SK-N-MC (cell line): ENCODE measurements at regions not wholly inside any gene's neighbourhood (a gene's known extent, or its start where the extent isn't known, plus 50 kb on each side); places are given as distances from the start of the nearest gene placed in this dataset.

Experiments used
- DNase-seq: peaks from one replicate; pipeline ENCODE4 v3.0.0-alpha.2; 2011; ENCODE audit warnings: low read depth, low spot score
- H3K27ac ChIP-seq: fragments of 200-600 bp; sonication (generic); 2 replicates; pipeline ENCODE4 v1.5.1; 2016; ENCODE audit warnings: mixed run types
- H3K36me3 ChIP-seq: fragments of 200-600 bp; sonication (generic); 2 replicates; pipeline ENCODE4 v1.6.1; 2017; ENCODE audit warnings: antibody characterized with exemption, low read length, mixed read lengths; ENCODE audit not compliant: insufficient read depth
- H3K4me3 ChIP-seq: fragments of 200-600 bp; sonication (generic); 2 replicates; pipeline ENCODE4 v1.5.1; 2016
- H3K9ac ChIP-seq: fragments of 200-600 bp; sonication (generic); 2 replicates; pipeline ENCODE4 v1.8.0; 2017; ENCODE audit warnings: mixed run types, mixed read lengths; ENCODE audit not compliant: insufficient read length
- H3K9me3 ChIP-seq: fragments of 200-600 bp; sonication (generic); 2 replicates; pipeline ENCODE4 v1.6.1; 2017; ENCODE audit warnings: low read depth, mild to moderate bottlenecking, antibody characterized with exemption, low read length, moderate library complexity, mixed read lengths
- EZH2 ChIP-seq: fragments of 200-600 bp; sonication (generic); IDR thresholded peaks from one replicate; pipeline ENCODE4 v1.6.1; 2017; ENCODE audit warnings: antibody characterized with exemption
- FOXP2 ChIP-seq: optimal IDR thresholded peaks from 2 replicates; pipeline ENCODE3; 2011; ENCODE audit warnings: mild to moderate bottlenecking, moderate library complexity; ENCODE audit not compliant: insufficient read depth; ENCODE audit errors: extremely low read length, control extremely low read depth
- POLR2AphosphoS5 ChIP-seq: IDR thresholded peaks from 2 replicates; pipeline ENCODE4 v1.6.1; 2012; ENCODE audit warnings: mild to moderate bottlenecking, low read depth, low read length, borderline replicate concordance

GRCh38 chr4:104128850-104129213 lies 365.9 kb downstream of the CXXC4 start:
- H3K4me3 ChIP-seq, result no peak overlapping the region
- no peak for DNase-seq
- H3K36me3 ChIP-seq, result no peaks in the 10 kb centered on the region
- no peak overlapping the region for H3K9ac ChIP-seq
- H3K27ac ChIP-seq, result peak overlapping the region; percentile 32; the same call in 1 of the 2 replicates
- H3K9me3 ChIP-seq, result no peaks in the 10 kb centered on the region
- TF ChIP-seq POLR2AphosphoS5 (no peak), EZH2 (no peak), FOXP2 (no peak)

- H3K9me3 ChIP-seq, result no peaks in the 10 kb centered on the region
- no peak overlapping the region for H3K9ac ChIP-seq
- peak overlapping the region; percentile 32; the same call in 1 of the 2 replicates for H3K27ac ChIP-seq
- H3K4me3 ChIP-seq, result no peak overlapping the region
- no peaks in the 10 kb centered on the region for H3K36me3 ChIP-seq
- TF ChIP-seq EZH2, result no peak
- TF ChIP-seq POLR2AphosphoS5, result no peak
- TF ChIP-seq FOXP2, result no peak
- peak; percentile 28 for DNase-seq
Observed at GRCh38 chr4:104128031-104128849, 366.5 kb downstream of the CXXC4 start.

GRCh38 chr4:104123021-104123420 lies 371.7 kb downstream of the CXXC4 start:
- Histone ChIP-seq H3K9ac (no peak overlapping the region), H3K4me3 (no peak overlapping the region), H3K36me3 (no peaks in the 10 kb centered on the region), H3K9me3 (no peaks in the 10 kb centered on the region), H3K27ac (no peak overlapping the region)
- no peak for TF ChIP-seq POLR2AphosphoS5
- no peak for DNase-seq

GRCh38 chr4:104117776-104118175 lies 376.9 kb downstream of the CXXC4 start:
- Histone ChIP-seq H3K27ac (no peak overlapping the region), H3K9ac (no peak overlapping the region), H3K36me3 (no peaks in the 10 kb centered on the region), H3K9me3 (no peaks in the 10 kb centered on the region), H3K4me3 (no peak overlapping the region)
- TF ChIP-seq POLR2AphosphoS5, result no peak
- no peak for TF ChIP-seq FOXP2
- TF ChIP-seq EZH2, result no peak
- DNase-seq, result no peak

GRCh38 chr4:104113850-104114249 lies 380.8 kb downstream of the CXXC4 start:
- Histone ChIP-seq H3K9me3 (no peaks in the 10 kb centered on the region), H3K27ac (no peak overlapping the region), H3K4me3 (no peak overlapping the region), H3K36me3 (no peaks in the 10 kb centered on the region), H3K9ac (no peak overlapping the region)
- TF ChIP-seq FOXP2 (no peak), EZH2 (no peak), POLR2AphosphoS5 (no peak)
- no peak for DNase-seq

GRCh38 chr4:104099141-104099540 lies 379.4 kb upstream of the TACR3 start:
- H3K9me3 ChIP-seq, result no peaks in the 10 kb centered on the region
- no peak for DNase-seq
- no peak overlapping the region for H3K27ac ChIP-seq
- no peak overlapping the region for H3K4me3 ChIP-seq
- no peak for TF ChIP-seq POLR2AphosphoS5
- no peak for TF ChIP-seq FOXP2
- TF ChIP-seq EZH2, result no peak
- H3K36me3 ChIP-seq, result no peaks in the 10 kb centered on the region
- no peak overlapping the region for H3K9ac ChIP-seq

GRCh38 chr4:104093247-104093646 lies 373.5 kb upstream of the TACR3 start:
- Histone ChIP-seq H3K4me3 (no peak overlapping the region), H3K9me3 (no peaks in the 10 kb centered on the region), H3K27ac (no peak overlapping the region), H3K9ac (no peak overlapping the region), H3K36me3 (no peaks in the 10 kb centered on the region)
- TF ChIP-seq FOXP2 (no peak), EZH2 (no peak), POLR2AphosphoS5 (no peak)
- DNase-seq, result no peak

- TF ChIP-seq EZH2, result no peak
- TF ChIP-seq FOXP2, result no peak
- TF ChIP-seq POLR2AphosphoS5, result no peak
- Histone ChIP-seq H3K9ac (no peak overlapping the region), H3K36me3 (no peaks in the 10 kb centered on the region), H3K27ac (no peak overlapping the region), H3K4me3 (no peak overlapping the region), H3K9me3 (no peaks in the 10 kb centered on the region)
- no peak for DNase-seq
Observed at GRCh38 chr4:104073229-104073628, 353.4 kb upstream of the TACR3 start.

- no peak overlapping the region for H3K4me3 ChIP-seq
- DNase-seq, result no peak
- TF ChIP-seq FOXP2, result no peak
- no peak for TF ChIP-seq EZH2
- no peak for TF ChIP-seq POLR2AphosphoS5
- no peak overlapping the region for H3K27ac ChIP-seq
- H3K9ac ChIP-seq, result no peak overlapping the region
- H3K36me3 ChIP-seq, result no peaks in the 10 kb centered on the region
- H3K9me3 ChIP-seq, result no peaks in the 10 kb centered on the region
Observed at GRCh38 chr4:104066533-104066932, 346.7 kb upstream of the TACR3 start.
